ENCODE measurements at regions not wholly inside any gene's neighbourhood (a gene's known extent, or its start where the extent isn't known, plus 50 kb on each side); places are given as distances from the start of the nearest gene placed in this dataset.

DNA sequence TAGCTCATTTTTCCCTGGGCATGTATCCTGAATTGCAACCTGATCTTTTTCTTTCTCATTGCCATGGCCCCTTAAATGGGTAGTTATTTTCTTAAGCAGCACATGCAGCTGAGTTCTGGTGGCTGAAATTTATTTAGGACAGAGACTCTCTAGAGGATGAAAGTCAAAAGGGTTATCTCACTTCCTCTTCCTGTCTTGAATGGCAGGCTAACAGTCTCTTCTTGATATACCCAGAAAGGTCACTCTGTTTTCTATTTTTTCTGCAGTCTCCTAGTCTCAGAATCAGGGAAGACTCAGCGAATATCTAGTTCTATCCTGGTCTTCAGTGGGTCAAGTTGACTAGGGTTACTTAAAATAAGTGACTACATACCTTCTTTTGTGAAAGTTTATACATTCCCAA is 243.3 kb downstream of the EPHA7 start:
- TF ChIP-seq, protein P1, sequence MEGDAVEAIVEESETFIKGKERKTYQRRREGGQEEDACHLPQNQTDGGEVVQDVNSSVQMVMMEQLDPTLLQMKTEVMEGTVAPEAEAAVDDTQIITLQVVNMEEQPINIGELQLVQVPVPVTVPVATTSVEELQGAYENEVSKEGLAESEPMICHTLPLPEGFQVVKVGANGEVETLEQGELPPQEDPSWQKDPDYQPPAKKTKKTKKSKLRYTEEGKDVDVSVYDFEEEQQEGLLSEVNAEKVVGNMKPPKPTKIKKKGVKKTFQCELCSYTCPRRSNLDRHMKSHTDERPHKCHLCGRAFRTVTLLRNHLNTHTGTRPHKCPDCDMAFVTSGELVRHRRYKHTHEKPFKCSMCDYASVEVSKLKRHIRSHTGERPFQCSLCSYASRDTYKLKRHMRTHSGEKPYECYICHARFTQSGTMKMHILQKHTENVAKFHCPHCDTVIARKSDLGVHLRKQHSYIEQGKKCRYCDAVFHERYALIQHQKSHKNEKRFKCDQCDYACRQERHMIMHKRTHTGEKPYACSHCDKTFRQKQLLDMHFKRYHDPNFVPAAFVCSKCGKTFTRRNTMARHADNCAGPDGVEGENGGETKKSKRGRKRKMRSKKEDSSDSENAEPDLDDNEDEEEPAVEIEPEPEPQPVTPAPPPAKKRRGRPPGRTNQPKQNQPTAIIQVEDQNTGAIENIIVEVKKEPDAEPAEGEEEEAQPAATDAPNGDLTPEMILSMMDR (IDR thresholded peaks at IDR 0.05; ENCODE audit: control extremely low read depth in 1 of 3, insufficient read depth in 1 of 3, low read depth in 1 of 3, low read length in 3 of 3), result no peak
- TF ChIP-seq POLR2A (IDR thresholded peaks at IDR 0.05; ENCODE audit: control extremely low read depth in 1 of 2, low read depth in 2 of 2, low read length in 2 of 2) (no peak), CHD1 (IDR thresholded peaks at IDR 0.05; ENCODE audit: low read depth, low read length) (no peak), YY1 (IDR thresholded peaks at IDR 0.05; ENCODE audit: low read depth, low read length) (no peak), POLR2AphosphoS5 (IDR thresholded peaks at IDR 0.05; ENCODE audit: low read depth, low read length) (no peak), RAD21 (IDR thresholded peaks at IDR 0.05 in 1 of 2, conservative IDR thresholded peaks at IDR 0.05 in 1 of 2; ENCODE audit: low read depth in 2 of 2, low read length in 2 of 2) (no peak), SIN3A (conservative IDR thresholded peaks at IDR 0.05 in 1 of 2, IDR thresholded peaks at IDR 0.05 in 1 of 2; ENCODE audit: low read depth in 1 of 2, low read length in 2 of 2) (no peak), EP300 (IDR thresholded peaks at IDR 0.05; ENCODE audit: borderline replicate concordance in 1 of 2, low read depth in 2 of 2, low read length in 2 of 2) (no peak)

Data from H1 (cell line).